ENCODE measurements at regions not wholly inside any gene's neighbourhood (a gene's known extent, or its start where the extent isn't known, plus 50 kb on each side); places are given as distances from the start of the nearest gene placed in this dataset.

DNA sequence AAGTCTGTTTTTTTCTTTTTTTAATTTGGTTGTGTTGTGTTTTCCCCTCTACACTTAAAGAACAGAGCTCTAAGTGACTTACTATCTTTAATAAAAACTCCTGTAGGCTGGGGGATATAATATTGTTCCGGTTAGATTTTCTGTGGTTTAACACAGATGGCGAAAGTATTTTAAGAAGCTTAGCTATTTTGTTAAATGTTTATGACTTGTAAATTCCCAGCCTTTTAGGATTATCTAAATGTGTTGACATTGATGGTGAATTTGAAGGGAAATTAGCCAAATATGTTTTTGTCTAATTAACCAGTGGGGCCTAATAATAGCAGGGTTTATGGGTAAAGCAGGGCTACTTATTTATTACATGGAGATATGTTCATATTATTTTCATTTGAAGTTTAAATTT, 538.5 kb downstream of the INHBA start:
- no peak for TF ChIP-seq JUND (IDR thresholded peaks at IDR 0.05; ENCODE audit: low read depth)
- DNase-seq (ENCODE audit: low read depth in 1 of 2, low spot score in 1 of 2): no peak
- in situ Hi-C loops (cut with HindIII; ENCODE audit: low pct_unique_long_range_greater_than_20kb, low sequenced_read_pairs): no loop called here

DNA sequence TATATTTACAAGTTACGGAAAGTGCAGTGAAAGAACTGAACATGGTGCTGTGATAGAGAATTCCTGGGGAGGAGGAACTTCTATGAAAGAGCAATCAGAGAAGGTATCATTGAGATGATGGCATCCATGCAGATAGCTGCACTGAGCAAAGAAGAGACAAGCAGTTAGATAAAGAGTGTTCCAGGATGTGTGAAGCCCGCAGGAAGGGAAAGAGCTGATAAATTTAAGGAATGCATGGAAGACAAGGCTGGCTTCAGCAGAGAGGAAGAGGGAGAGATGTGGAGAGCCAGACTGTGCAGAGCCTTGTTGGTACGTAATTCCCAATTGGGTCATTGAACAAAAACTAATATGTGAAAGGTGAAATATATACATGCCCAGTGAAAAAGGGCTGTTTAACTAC, 538.9 kb downstream of the INHBA start:
- TF ChIP-seq JUND (IDR thresholded peaks at IDR 0.05; ENCODE audit: low read depth): no peak
- in situ Hi-C loops (cut with HindIII; ENCODE audit: low pct_unique_long_range_greater_than_20kb, low sequenced_read_pairs): no loop called here
- no peak for DNase-seq (ENCODE audit: low read depth in 1 of 2, low spot score in 1 of 2)

DNA sequence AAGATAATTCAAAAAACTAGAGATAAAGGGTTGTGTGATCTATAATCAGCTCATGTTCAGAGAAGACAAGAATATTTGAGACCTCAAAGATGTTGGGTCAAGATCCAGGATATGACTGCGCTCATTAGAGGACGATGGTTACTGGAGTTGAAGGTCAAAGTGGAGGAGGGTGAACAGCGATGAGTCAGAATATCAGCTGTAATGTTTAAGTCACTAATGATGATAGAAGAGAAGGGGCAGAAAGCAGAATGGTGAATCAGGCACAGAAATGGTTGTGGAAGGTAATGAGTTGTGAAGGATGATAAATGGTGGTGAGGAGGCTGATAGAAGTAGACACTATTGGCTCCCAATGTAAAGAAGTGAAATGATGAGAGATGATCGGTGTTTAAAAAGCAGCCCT, 540.3 kb downstream of the INHBA start:
- no peak for DNase-seq (ENCODE audit: low read depth in 1 of 2, low spot score in 1 of 2)
- no peak for TF ChIP-seq JUND (IDR thresholded peaks at IDR 0.05; ENCODE audit: low read depth)
- in situ Hi-C loops (cut with HindIII; ENCODE audit: low pct_unique_long_range_greater_than_20kb, low sequenced_read_pairs): no loop called here

DNA sequence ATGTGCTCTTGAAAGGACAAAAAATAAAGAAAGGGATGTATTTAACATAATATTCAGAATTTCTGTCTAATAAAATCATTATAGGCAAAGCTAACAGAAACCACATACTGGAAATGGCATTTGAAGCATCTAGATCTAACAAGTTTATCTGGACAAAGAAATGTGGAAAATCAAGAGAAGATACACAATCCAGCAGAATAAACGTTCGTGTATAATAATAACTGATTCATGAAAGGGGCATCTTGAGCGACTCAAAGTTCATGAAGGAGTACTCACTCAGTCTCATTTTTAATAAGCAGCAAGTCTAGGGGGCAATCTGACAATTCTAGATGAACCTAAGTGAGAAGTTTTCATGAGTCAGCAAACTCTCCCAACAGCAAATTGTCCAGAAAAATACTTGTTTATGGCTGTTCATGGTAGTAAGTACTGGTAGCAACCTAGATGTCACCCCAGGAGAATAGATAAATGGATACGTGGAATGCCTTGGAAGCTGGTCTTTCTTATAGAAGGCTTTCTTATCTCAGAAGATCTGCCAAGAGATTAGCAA, 541.8 kb downstream of the INHBA start:
- in situ Hi-C loops (cut with HindIII; ENCODE audit: low pct_unique_long_range_greater_than_20kb, low sequenced_read_pairs): no loop called here
- TF ChIP-seq JUND (IDR thresholded peaks at IDR 0.05; ENCODE audit: low read depth): no peak
- no peak for DNase-seq (ENCODE audit: low read depth in 1 of 2, low spot score in 1 of 2)

DNA sequence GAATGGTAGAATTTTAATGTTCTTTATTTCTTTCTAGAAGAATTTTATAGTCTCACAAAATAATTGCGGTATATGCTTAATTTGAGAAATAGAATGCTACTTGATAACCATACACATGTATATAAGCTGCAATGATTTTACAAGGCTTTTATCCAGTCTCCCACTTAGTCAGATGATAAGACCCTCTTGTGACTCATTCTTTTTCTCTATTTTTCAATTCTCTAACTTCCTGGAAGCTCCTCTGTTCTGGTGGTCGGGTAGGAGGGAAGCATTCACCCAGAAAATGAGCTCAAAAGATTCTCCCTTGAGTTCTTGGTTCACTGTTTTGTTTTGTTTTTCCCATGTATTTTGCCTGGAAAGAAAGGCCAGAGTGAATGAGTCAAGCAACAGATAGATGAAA, 546.6 kb downstream of the INHBA start:
- DNase-seq (ENCODE audit: low read depth in 1 of 2, low spot score in 1 of 2): no peak
- TF ChIP-seq JUND (IDR thresholded peaks at IDR 0.05; ENCODE audit: low read depth): no peak
- in situ Hi-C loops (cut with HindIII; ENCODE audit: low pct_unique_long_range_greater_than_20kb, low sequenced_read_pairs): no loop called here

DNA sequence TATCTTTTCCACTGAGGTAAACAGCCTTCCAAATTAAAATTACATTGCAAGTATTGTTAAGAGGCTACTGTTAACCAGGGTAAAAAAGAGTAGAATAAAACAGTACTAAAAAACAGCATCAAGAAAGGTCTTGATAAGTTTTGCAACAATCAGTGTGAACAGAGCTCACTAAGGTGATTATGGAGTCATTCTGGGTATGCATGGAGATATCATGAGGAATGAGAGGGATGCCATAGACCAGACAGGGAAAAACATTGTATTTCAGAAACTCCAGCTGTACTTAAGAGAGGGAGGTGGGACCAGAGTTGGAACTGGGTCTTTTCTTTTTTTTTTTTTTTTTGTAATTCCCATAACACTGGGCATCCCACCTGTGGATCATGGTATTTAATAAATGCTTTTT, 549.6 kb downstream of the INHBA start:
- TF ChIP-seq JUND (IDR thresholded peaks at IDR 0.05; ENCODE audit: low read depth): no peak
- in situ Hi-C loops (cut with HindIII; ENCODE audit: low pct_unique_long_range_greater_than_20kb, low sequenced_read_pairs): no loop called here
- no peak for DNase-seq (ENCODE audit: low read depth in 1 of 2, low spot score in 1 of 2)

DNA sequence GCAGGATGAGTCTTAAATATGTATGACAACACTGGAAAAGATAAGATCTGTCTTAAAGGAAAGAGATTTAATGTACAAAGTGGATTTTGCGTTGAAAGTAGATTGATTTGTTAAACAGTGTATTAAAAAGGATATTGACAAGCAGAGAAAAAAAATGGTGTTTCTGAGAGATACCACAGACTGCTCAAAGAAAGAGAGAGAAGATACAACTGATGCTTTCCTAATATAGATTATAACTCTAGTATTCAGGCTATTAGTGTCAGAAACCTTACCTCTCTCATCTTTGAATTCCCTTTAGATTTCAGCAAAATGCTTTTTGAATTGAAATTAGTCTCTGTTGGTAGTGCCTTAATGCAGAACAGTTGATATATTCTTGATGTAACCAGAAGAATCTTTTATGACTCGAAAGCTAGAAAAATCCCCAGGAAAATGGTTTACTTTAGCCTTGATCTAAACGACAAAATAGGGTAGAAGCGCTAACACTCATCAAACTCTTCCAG, 550.7 kb downstream of the INHBA start:
- DNase-seq (ENCODE audit: low read depth in 1 of 2, low spot score in 1 of 2): no peak
- TF ChIP-seq JUND (IDR thresholded peaks at IDR 0.05; ENCODE audit: low read depth): no peak
- in situ Hi-C loops (cut with HindIII; ENCODE audit: low pct_unique_long_range_greater_than_20kb, low sequenced_read_pairs): no loop called here

DNA sequence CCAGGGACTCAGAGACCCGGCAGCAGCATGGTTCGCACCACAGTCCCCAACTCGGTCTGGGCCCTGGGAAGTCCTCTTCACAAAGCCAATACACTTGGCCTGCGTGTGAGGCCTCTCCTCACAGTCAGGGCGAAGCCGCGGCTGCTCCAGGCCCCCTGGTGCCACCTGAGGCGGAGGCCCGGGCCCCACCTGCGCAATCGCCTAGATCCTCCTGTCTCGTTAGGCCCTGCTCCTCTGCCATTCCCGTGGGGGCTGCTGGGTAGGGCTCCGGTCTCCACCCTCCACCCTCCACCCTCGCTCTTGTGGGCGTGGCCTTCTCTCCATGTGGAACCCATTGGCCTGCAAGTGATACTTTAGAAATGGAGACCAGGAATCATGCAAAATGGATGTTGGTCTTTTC, 553.3 kb downstream of the INHBA start:
- no peak for TF ChIP-seq JUND (IDR thresholded peaks at IDR 0.05; ENCODE audit: low read depth)
- DNase-seq (ENCODE audit: low read depth in 1 of 2, low spot score in 1 of 2): no peak
- in situ Hi-C loops (cut with HindIII; ENCODE audit: low pct_unique_long_range_greater_than_20kb, low sequenced_read_pairs): no loop called here

DNA sequence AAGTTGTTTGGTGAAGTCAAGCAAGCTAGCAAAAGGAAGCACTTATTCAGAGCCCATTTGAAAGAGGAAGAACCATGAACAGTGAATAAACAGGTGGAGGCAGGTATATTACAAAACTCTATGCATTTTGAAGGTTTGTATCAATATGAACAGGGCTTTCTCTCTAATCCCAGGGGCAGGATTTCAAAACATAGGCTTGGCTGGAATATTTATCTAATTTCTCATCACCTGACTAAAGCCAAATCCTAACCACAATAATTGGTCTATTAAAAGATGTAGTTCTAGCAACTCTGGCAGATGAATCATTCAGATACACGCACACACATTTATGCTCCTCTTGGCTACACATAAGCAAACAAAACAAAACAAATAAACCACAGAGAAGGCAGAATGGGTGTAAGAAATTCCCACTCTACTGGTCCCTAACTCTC, 554.4 kb downstream of the INHBA start:
- DNase-seq (ENCODE audit: low read depth in 1 of 2, low spot score in 1 of 2): peak; percentile 25 to 87
- TF ChIP-seq JUND (IDR thresholded peaks at IDR 0.05; ENCODE audit: low read depth): peak; percentile 68; the same call in 1 of the 2 replicates
- in situ Hi-C loops (cut with HindIII; ENCODE audit: low pct_unique_long_range_greater_than_20kb, low sequenced_read_pairs): no loop called here

DNA sequence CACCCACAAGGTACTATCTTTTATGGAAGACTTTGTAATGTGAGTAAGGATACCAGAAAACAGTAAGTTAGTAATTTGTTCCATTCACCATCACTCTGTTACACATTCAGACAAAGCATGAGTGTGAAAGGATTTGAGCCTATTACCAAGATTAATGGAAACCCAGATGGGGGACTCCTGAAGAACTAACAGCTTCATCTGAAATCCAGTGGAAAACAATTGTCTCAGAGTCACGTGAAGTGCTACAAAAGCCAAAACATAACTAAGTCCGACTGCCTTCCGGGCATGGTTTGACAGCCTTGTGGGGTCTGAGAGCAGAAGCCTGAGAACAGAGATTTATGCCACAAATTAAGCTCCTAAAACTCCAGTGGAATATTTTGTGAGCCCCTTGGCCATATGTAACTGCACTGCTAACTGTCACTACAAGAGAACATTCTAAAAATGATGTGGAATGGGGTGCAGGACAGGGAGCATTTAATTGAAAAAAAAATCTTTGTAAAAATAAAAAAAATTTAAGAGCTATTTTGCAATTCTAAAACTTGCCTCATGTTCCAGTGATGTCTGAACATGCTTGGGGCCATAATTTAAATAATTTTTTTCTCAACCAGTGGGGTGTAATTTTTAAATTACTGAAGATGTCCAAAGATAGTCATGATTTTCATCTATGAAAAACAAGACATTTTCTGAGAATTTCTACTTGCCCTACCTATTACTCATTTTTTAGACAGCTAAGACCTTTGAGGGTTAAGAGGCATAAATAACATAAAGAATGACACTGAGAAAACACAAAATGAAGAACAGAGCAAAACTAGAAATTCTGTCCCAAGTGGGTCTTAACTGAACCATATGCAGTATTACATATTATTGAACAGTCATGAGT, 555.0 kb downstream of the INHBA start:
- no peak for DNase-seq (ENCODE audit: low read depth in 1 of 2, low spot score in 1 of 2)
- in situ Hi-C loops (cut with HindIII; ENCODE audit: low pct_unique_long_range_greater_than_20kb, low sequenced_read_pairs): no loop called here
- no peak for TF ChIP-seq JUND (IDR thresholded peaks at IDR 0.05; ENCODE audit: low read depth)

DNA sequence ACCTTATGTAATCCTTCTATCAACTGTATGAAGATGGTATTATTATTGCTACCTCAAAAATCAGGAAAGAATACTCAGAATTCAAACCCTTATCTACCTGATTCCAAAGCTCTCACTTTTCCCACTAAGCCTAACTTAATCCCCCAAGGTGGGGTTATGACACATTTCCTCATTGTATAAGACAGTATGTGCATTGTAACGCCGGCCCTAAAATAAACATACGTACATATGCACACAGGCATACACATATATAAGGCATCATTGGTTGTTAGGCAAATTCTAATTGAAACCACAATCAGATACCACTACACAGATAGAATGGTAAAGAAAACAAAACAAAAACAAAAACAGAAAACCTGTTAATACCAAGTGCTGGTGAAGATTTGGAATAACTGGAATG, 556.5 kb downstream of the INHBA start:
- no peak for DNase-seq (ENCODE audit: low read depth in 1 of 2, low spot score in 1 of 2)

DNA sequence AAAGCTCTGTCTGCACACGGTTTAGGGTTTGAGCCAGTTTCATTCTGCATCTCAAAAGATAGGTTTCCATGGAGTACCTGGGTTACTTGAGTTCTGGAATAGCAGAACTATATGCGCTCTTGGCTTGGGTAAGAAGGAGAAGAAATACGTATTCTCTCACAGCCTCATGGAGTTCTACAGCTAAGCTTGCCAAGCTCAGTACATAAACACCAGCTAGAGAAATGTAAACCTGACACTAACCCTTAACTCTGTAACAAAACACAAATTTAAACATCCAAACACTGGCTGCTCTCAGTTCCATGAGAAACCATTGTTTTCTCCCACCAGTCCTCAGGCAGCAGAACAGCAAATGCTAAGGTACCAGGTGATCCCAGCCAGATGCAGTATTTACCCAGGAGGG, 557.2 kb downstream of the INHBA start:
- DNase-seq (ENCODE audit: low read depth in 1 of 2, low spot score in 1 of 2): no peak
- in situ Hi-C loops (cut with HindIII; ENCODE audit: low pct_unique_long_range_greater_than_20kb, low sequenced_read_pairs): no loop called here
- TF ChIP-seq JUND (IDR thresholded peaks at IDR 0.05; ENCODE audit: low read depth): no peak

More for the DNA sequence above, 556.5 kb downstream of the INHBA start:
- no peak for TF ChIP-seq JUND (IDR thresholded peaks at IDR 0.05; ENCODE audit: low read depth)
- in situ Hi-C loops (cut with HindIII; ENCODE audit: low pct_unique_long_range_greater_than_20kb, low sequenced_read_pairs): no loop called here

DNA sequence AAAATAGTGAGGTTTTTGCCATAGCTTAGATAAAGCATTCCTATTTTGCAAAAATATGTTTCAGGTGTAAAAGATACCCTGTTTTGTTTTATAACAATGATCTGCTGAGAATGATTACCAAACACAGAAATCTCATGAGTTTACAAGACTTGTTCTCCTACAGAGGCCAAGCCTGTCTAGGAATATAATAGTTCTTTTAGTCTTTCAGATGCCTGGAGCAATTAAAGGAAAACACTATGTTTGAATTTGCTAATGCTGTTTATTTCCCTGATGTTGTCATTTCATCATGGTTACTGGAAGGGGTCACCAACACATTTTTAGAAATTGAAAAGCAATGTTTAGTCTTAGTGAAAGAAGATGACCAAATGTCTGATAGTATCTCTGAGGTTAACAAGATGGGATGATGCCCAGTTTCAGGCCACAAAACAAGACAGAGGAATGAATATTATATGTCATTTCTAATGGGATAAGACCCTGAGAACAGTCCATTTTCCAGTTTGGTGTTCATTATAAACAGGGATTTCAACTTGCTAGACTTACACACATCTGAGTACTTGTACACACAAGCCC, 559.9 kb downstream of the INHBA start:
- in situ Hi-C loops (cut with HindIII; ENCODE audit: low pct_unique_long_range_greater_than_20kb, low sequenced_read_pairs): no loop called here
- no peak for TF ChIP-seq JUND (IDR thresholded peaks at IDR 0.05; ENCODE audit: low read depth)
- no peak for DNase-seq (ENCODE audit: low read depth in 1 of 2, low spot score in 1 of 2)
